ENCODE measurements at regions not wholly inside any gene's neighbourhood (a gene's known extent, or its start where the extent isn't known, plus 50 kb on each side); places are given as distances from the start of the nearest gene placed in this dataset.

- no peak for TF ChIP-seq POLR2A (IDR thresholded peaks at IDR 0.05)
- no peak for TF ChIP-seq CTCF (IDR thresholded peaks at IDR 0.05)
Measured at GRCh38 chr18:39424261-39424660, 1858.7 kb upstream of the CELF4 start.
